Neural progenitor cell (in vitro differentiated cells): ENCODE measurements at regions not wholly inside any gene's neighbourhood (a gene's known extent, or its start where the extent isn't known, plus 50 kb on each side); places are given as distances from the start of the nearest gene placed in this dataset.

Experiments used
- DNase-seq: peaks from one replicate; pipeline ENCODE4 v3.0.0-alpha.2; 2016; ENCODE audit warnings: low spot score
- H2AFZ ChIP-seq: fragments of 200-600 bp; sonication (generic); replicated peaks from 2 replicates; pipeline ENCODE4 v1.6.1; 2016; ENCODE audit warnings: antibody characterized with exemption
- H3F3A ChIP-seq: fragments of 200-600 bp; sonication (generic); 2 replicates; pipeline ENCODE4 v1.6.1; 2016; ENCODE audit warnings: antibody characterized with exemption, low read depth
- H3K27ac ChIP-seq: fragments of 200-600 bp; sonication (generic); 2 replicates; pipeline ENCODE4 v1.5.1; 2016; ENCODE audit warnings: mild to moderate bottlenecking
- H3K27me3 ChIP-seq: fragments of 200-600 bp; sonication (generic); 2 replicates; pipeline ENCODE4 v1.6.1; 2016; ENCODE audit warnings: mild to moderate bottlenecking, moderate library complexity
- H3K36me3 ChIP-seq: fragments of 200-600 bp; sonication (generic); 2 replicates; pipeline ENCODE4 v1.5.1; 2016
- H3K4me1 ChIP-seq: fragments of 200-600 bp; sonication (generic); 2 replicates; pipeline ENCODE4 v1.6.1; 2016; ENCODE audit warnings: mixed run types
- H3K4me2 ChIP-seq: fragments of 200-600 bp; sonication (generic); 2 replicates; pipeline ENCODE4 v1.6.1; 2016
- H3K4me3 ChIP-seq: fragments of 200-600 bp; sonication (generic); 2 replicates; pipeline ENCODE4 v1.5.1; 2016
- H3K79me2 ChIP-seq: fragments of 200-600 bp; sonication (generic); 2 replicates; pipeline ENCODE4 v1.6.1; 2016; ENCODE audit warnings: low read depth
- H3K9ac ChIP-seq: fragments of 200-600 bp; sonication (generic); 2 replicates; pipeline ENCODE4 v1.6.1; 2016
- H3K9me3 ChIP-seq: fragments of 200-600 bp; sonication (generic); 2 replicates; pipeline ENCODE4 v1.5.1; 2016; ENCODE audit warnings: low read depth
- H4K20me1 ChIP-seq: fragments of 200-600 bp; sonication (generic); 2 replicates; pipeline ENCODE4 v1.6.1; 2016; ENCODE audit warnings: low read depth
- H3K27ac Mint-ChIP-seq: 3 replicates; pipeline ENCODE4 v1.8.0; 2021; ENCODE audit warnings: mixed read lengths
- H3K27me3 Mint-ChIP-seq: 2 replicates; pipeline ENCODE4 v1.8.0; 2022; ENCODE audit warnings: low read depth, mild to moderate bottlenecking, inconsistent platforms, moderate library complexity, mixed read lengths; ENCODE audit not compliant: insufficient read depth
- H3K36me3 Mint-ChIP-seq: 3 replicates; pipeline ENCODE4 v1.8.0; 2021; ENCODE audit warnings: mixed read lengths
- H3K4me1 Mint-ChIP-seq: 3 replicates; pipeline ENCODE4 v1.8.0; 2021; ENCODE audit warnings: mixed read lengths
- H3K4me3 Mint-ChIP-seq: 3 replicates; pipeline ENCODE4 v1.8.0; 2021; ENCODE audit warnings: mild to moderate bottlenecking, moderate library complexity, mixed read lengths
- H3K9me3 Mint-ChIP-seq: 3 replicates; pipeline ENCODE4 v1.8.0; 2020; ENCODE audit warnings: mixed read lengths
- CTCF ChIP-seq: fragments of 200-600 bp; sonication (generic); IDR thresholded peaks from 2 replicates; pipeline ENCODE4 v1.5.1; 2017; ENCODE audit warnings: antibody characterized with exemption, mild to moderate bottlenecking
- EZH2 ChIP-seq: fragments of 200-600 bp; sonication (generic); IDR thresholded peaks from 2 replicates; pipeline ENCODE4 v1.6.1; 2017; ENCODE audit warnings: antibody characterized with exemption, mild to moderate bottlenecking, moderate library complexity
- EZH2phosphoT487 ChIP-seq: fragments of 200-600 bp; sonication (generic); IDR thresholded peaks from 2 replicates; pipeline ENCODE4 v1.6.1; 2017; ENCODE audit warnings: antibody characterized with exemption

DNA sequence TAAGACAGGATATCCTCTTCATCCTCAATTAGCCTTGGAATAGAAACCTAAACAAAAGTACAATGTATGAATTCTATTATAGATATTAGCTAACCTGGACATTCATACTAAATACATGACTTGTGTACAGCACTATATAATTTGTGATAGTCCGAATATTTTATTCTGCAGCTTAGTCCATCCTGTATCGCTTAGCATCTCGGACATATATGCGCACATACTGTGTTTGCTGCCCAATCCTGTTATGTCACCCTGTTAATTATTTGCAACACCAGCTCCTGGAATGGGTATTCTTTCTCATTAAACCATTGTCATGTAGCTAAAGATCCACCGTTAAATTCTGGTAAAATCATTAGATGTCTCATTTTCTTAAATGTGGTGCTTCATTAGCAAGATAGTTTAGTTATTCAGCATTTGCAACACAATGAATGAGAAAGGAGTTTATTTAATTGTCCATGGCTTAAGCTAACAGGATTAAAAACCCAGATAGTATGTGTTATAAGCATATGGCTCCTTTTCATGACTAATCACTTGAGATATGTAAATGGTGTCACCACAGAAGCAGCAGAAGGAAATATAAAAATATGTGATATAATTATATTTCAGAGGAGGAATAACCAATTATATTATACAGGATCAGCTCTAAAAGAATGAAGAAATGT, 156.0 kb upstream of the ARHGAP5 start:
- DNase-seq, result no peak
- Mint-ChIP-seq H3K27me3 (peaks cover 2% of the 10 kb centered on the region), H3K9me3 (no peaks in the 10 kb centered on the region), H3K36me3 (no peaks in the 10 kb centered on the region), H3K4me3 (no peak overlapping the region), H3K4me1 (no peaks in the 10 kb centered on the region), H3K27ac (no peak overlapping the region)
- H3K4me2 ChIP-seq, result no peak overlapping the region
- no peak overlapping the region for H3K27ac ChIP-seq
- H3K9ac ChIP-seq, result no peak overlapping the region
- H3K27me3 ChIP-seq, result no peaks in the 10 kb centered on the region
- H3K4me1 ChIP-seq, result peaks cover 5% of the 10 kb centered on the region
- H4K20me1 ChIP-seq, result no peaks in the 10 kb centered on the region
- no peaks in the 10 kb centered on the region for H3K36me3 ChIP-seq
- H3F3A ChIP-seq, result no peaks in the 10 kb centered on the region
- H3K9me3 ChIP-seq, result no peaks in the 10 kb centered on the region
- no peak overlapping the region for H2AFZ ChIP-seq
- no peak overlapping the region for H3K4me3 ChIP-seq
- TF ChIP-seq CTCF (no peak), EZH2 (no peak), EZH2phosphoT487 (no peak)
- H3K79me2 ChIP-seq, result no peaks in the 10 kb centered on the region

GRCh38 chr14:31921721-31922120, 155.4 kb upstream of the ARHGAP5 start:
- Mint-ChIP-seq H3K36me3 (no peaks in the 10 kb centered on the region), H3K27me3 (peaks cover 2% of the 10 kb centered on the region), H3K9me3 (no peaks in the 10 kb centered on the region), H3K27ac (no peak overlapping the region), H3K4me1 (peaks cover 1% of the 10 kb centered on the region), H3K4me3 (no peak overlapping the region)
- Histone ChIP-seq H3K4me1 (peaks cover 5% of the 10 kb centered on the region), H3K27ac (no peak overlapping the region), H3K27me3 (no peaks in the 10 kb centered on the region), H3K9me3 (no peaks in the 10 kb centered on the region), H3K36me3 (no peaks in the 10 kb centered on the region), H3F3A (no peaks in the 10 kb centered on the region), H3K79me2 (no peaks in the 10 kb centered on the region), H3K4me3 (no peak overlapping the region), H2AFZ (no peak overlapping the region), H3K4me2 (no peak overlapping the region), H4K20me1 (no peaks in the 10 kb centered on the region), H3K9ac (no peak overlapping the region)
- no peak for TF ChIP-seq EZH2
- DNase-seq, result no peak

GRCh38 chr14:31926123-31926522, 151.0 kb upstream of the ARHGAP5 start:
- peaks cover 16% of the 10 kb centered on the region for H3K4me1 ChIP-seq
- H3K79me2 ChIP-seq, result no peaks in the 10 kb centered on the region
- H3K9me3 Mint-ChIP-seq, result no peaks in the 10 kb centered on the region
- H3F3A ChIP-seq, result no peaks in the 10 kb centered on the region
- H3K4me3 Mint-ChIP-seq, result no peak overlapping the region
- H3K27ac ChIP-seq, result no peak overlapping the region
- H3K36me3 ChIP-seq, result no peaks in the 10 kb centered on the region
- H3K27ac Mint-ChIP-seq, result no peak overlapping the region
- peak; percentile 70 for DNase-seq
- H3K27me3 ChIP-seq, result no peaks in the 10 kb centered on the region
- H2AFZ ChIP-seq, result no peak overlapping the region
- no peak overlapping the region for H3K9ac ChIP-seq
- H3K4me2 ChIP-seq, result no peak overlapping the region
- TF ChIP-seq EZH2phosphoT487 (no peak), CTCF (peak; percentile 76), EZH2 (no peak)
- peaks cover 4% of the 10 kb centered on the region for H3K27me3 Mint-ChIP-seq
- no peaks in the 10 kb centered on the region for H4K20me1 ChIP-seq
- peaks cover 20% of the 10 kb centered on the region for H3K4me1 Mint-ChIP-seq
- H3K36me3 Mint-ChIP-seq, result no peaks in the 10 kb centered on the region
- H3K9me3 ChIP-seq, result no peaks in the 10 kb centered on the region
- no peak overlapping the region for H3K4me3 ChIP-seq

DNA sequence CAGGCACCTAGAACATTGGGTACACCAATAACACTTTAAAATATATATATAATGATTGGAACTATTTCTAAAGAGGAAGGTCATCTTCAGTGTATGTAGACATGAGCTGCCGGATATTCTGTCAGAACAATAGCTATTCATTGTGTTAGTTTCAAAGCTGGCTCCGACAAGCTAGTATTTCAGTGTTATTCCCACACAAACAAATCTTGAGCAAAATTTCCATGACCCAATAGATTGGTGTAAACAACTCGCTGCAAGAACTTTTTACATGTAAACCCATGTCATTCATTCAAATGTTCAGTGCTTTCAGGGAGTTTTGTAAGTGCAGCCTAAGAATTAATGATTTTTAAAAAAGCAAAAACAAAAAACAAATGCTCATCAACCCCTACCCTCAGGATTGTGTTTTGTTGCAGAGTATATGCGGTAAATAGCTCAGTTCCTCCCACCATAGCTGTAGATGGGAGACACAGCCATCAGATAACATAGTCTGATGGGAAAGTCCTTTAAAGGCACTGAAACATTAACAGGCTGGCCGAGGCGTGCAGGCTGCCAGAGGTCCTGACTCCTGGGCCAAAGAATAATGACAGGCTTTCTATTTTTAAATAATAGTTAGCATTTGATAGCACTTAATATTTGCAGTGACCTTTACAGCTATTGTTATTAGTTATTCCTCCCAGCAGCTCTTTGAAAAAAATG, 150.3 kb upstream of the ARHGAP5 start:
- Mint-ChIP-seq H3K9me3 (no peaks in the 10 kb centered on the region), H3K27ac (no peak overlapping the region), H3K36me3 (no peaks in the 10 kb centered on the region), H3K27me3 (peaks cover 4% of the 10 kb centered on the region), H3K4me3 (no peak overlapping the region), H3K4me1 (peaks cover 20% of the 10 kb centered on the region)
- Histone ChIP-seq H3K79me2 (no peaks in the 10 kb centered on the region), H3K4me2 (no peak overlapping the region), H4K20me1 (no peaks in the 10 kb centered on the region), H3K4me3 (no peak overlapping the region), H3F3A (no peaks in the 10 kb centered on the region), H3K27ac (no peak overlapping the region), H2AFZ (no peak overlapping the region), H3K9ac (no peak overlapping the region), H3K4me1 (peaks cover 16% of the 10 kb centered on the region), H3K36me3 (no peaks in the 10 kb centered on the region), H3K27me3 (no peaks in the 10 kb centered on the region), H3K9me3 (no peaks in the 10 kb centered on the region)
- TF ChIP-seq EZH2 (no peak), EZH2phosphoT487 (no peak), CTCF (no peak)
- no peak for DNase-seq
